OCI-LY3 (cell line): ENCODE measurements at regions not wholly inside any gene's neighbourhood (a gene's known extent, or its start where the extent isn't known, plus 50 kb on each side); places are given as distances from the start of the nearest gene placed in this dataset.
"Not testable (repeated sequence)": the region's sequence is repeated elsewhere in the genome, so short reads cannot be mapped to it uniquely, and the experiment has no call there.

ENCODE experiments used
- EZH2phosphoT487 ChIP-seq: fragments of 200-600 bp; shearing (Covaris generic); IDR thresholded peaks from 2 replicates; pipeline ENCODE4 v1.6.1; 2018; ENCODE audit warnings: antibody characterized with exemption, mixed run types, low read depth
- TF ChIP-seq, protein P1 (sequence below): fragments of 200-600, 300-600 bp; sonication (generic); IDR thresholded peaks from 2 replicates; pipeline ENCODE4 v1.5.1; 2014; ENCODE audit warnings: antibody characterized with exemption, low read length, low read depth

- TF ChIP-seq, protein P1, sequence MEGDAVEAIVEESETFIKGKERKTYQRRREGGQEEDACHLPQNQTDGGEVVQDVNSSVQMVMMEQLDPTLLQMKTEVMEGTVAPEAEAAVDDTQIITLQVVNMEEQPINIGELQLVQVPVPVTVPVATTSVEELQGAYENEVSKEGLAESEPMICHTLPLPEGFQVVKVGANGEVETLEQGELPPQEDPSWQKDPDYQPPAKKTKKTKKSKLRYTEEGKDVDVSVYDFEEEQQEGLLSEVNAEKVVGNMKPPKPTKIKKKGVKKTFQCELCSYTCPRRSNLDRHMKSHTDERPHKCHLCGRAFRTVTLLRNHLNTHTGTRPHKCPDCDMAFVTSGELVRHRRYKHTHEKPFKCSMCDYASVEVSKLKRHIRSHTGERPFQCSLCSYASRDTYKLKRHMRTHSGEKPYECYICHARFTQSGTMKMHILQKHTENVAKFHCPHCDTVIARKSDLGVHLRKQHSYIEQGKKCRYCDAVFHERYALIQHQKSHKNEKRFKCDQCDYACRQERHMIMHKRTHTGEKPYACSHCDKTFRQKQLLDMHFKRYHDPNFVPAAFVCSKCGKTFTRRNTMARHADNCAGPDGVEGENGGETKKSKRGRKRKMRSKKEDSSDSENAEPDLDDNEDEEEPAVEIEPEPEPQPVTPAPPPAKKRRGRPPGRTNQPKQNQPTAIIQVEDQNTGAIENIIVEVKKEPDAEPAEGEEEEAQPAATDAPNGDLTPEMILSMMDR = not testable (repeated sequence)
- not testable (repeated sequence) for TF ChIP-seq EZH2phosphoT487
These were observed 311.7 kb upstream of the RGS17 start for GRCh38 chr6:153442749-153443148.
